Uterus (tissue), 3 donors: ENCODE measurements at regions not wholly inside any gene's neighbourhood (a gene's known extent, or its start where the extent isn't known, plus 50 kb on each side); places are given as distances from the start of the nearest gene placed in this dataset.

Experiments
- DNase-seq, 2 donors: peaks; one replicate each; pipeline ENCODE4 v3.0.0-alpha.2; 2019 to 2020
- H3K27ac ChIP-seq, 2 donors: fragments of 200-600 bp; sonication (generic); 1 replicate in 1 of 2; 2 replicates in 1 of 2; pipeline ENCODE4 v1.5.1; 2016 to 2018
- H3K27me3 ChIP-seq, 2 donors: fragments of 200-600 bp; sonication (generic); one replicate each; pipeline ENCODE4 v1.5.1; 2018 to 2019; ENCODE audit warnings: control low read depth in 1 of 2
- H3K36me3 ChIP-seq, 2 donors: fragments of 200-600 bp; sonication (generic); one replicate each; pipeline ENCODE4 v1.5.1; 2019; ENCODE audit warnings: control low read depth in 1 of 2
- H3K4me1 ChIP-seq, 2 donors: fragments of 200-600 bp; sonication (generic); one replicate each; pipeline ENCODE4 v1.5.1; 2018 to 2019; ENCODE audit warnings: control low read depth in 1 of 2
- H3K4me3 ChIP-seq, 2 donors: fragments of 200-600 bp; sonication (generic); 1 replicate in 1 of 2; 2 replicates in 1 of 2; pipeline ENCODE4 v1.5.1; 2018 to 2019; ENCODE audit warnings: mild to moderate bottlenecking in 1 of 2
- H3K9me3 ChIP-seq, 2 donors: fragments of 200-600 bp; sonication (generic); one replicate each; pipeline ENCODE4 v1.5.1; 2019; ENCODE audit warnings: control low read depth in 1 of 2
- POLR2A ChIP-seq, 2 donors: fragments of 450-650 bp; IDR thresholded peaks; one replicate each; pipeline ENCODE4 v1.6.1; 2016; ENCODE audit warnings: antibody characterized with exemption in 2 of 2, mild to moderate bottlenecking in 1 of 2, moderate library complexity in 1 of 2
- intact Hi-C: fragments of 100-400 bp; cut with DNase I; formaldehyde crosslinking; loops from one replicate; pipeline ENCODE4 v1.15.1; 2023; ENCODE audit warnings: low total_unique reads
- TF ChIP-seq, protein P1 (sequence below), 4 experiments: fragments of 200-600 bp in 2 of 4; fragments of 450-650 bp in 2 of 4; sonication (generic) in 2 of 4; IDR thresholded peaks; one replicate each; pipeline ENCODE4 v1.5.1; 2016 to 2019; ENCODE audit warnings: antibody characterized with exemption in 4 of 4, mild to moderate bottlenecking in 2 of 4, moderate library complexity in 1 of 4
- donor health status: DM: yes; HTN: yes; CAD: no.

GRCh38 chr6:44675449-44675848 lies 287.9 kb downstream of the CDC5L start:
- Histone ChIP-seq H3K9me3 (no peaks in the 10 kb centered on the region), H3K4me1 (no peaks in the 10 kb centered on the region), H3K27ac (no peak overlapping the region), H3K4me3 (no peak overlapping the region), H3K36me3 (no peaks in the 10 kb centered on the region), H3K27me3 (no peaks in the 10 kb centered on the region)
- intact Hi-C loops = no loop called here
- TF ChIP-seq, protein P1, sequence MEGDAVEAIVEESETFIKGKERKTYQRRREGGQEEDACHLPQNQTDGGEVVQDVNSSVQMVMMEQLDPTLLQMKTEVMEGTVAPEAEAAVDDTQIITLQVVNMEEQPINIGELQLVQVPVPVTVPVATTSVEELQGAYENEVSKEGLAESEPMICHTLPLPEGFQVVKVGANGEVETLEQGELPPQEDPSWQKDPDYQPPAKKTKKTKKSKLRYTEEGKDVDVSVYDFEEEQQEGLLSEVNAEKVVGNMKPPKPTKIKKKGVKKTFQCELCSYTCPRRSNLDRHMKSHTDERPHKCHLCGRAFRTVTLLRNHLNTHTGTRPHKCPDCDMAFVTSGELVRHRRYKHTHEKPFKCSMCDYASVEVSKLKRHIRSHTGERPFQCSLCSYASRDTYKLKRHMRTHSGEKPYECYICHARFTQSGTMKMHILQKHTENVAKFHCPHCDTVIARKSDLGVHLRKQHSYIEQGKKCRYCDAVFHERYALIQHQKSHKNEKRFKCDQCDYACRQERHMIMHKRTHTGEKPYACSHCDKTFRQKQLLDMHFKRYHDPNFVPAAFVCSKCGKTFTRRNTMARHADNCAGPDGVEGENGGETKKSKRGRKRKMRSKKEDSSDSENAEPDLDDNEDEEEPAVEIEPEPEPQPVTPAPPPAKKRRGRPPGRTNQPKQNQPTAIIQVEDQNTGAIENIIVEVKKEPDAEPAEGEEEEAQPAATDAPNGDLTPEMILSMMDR (IDR thresholded peaks at IDR 0.05) = no peak
- no peak for TF ChIP-seq POLR2A (IDR thresholded peaks at IDR 0.05)
- no peak for DNase-seq

- Histone ChIP-seq H3K4me3 (no peak overlapping the region), H3K27me3 (no peaks in the 10 kb centered on the region), H3K4me1 (no peaks in the 10 kb centered on the region), H3K9me3 (no peaks in the 10 kb centered on the region), H3K27ac (no peak overlapping the region), H3K36me3 (no peaks in the 10 kb centered on the region)
- TF ChIP-seq, protein P1 (IDR thresholded peaks at IDR 0.05) = no peak
- no peak for TF ChIP-seq POLR2A (IDR thresholded peaks at IDR 0.05)
- intact Hi-C loops = no loop called here
- DNase-seq = no peak
Measured at GRCh38 chr6:44676246-44676790, 288.8 kb downstream of the CDC5L start.

- no peaks in the 10 kb centered on the region for H3K27me3 ChIP-seq
- no peak overlapping the region for H3K27ac ChIP-seq
- no peaks in the 10 kb centered on the region for H3K36me3 ChIP-seq
- TF ChIP-seq, protein P1 (IDR thresholded peaks at IDR 0.05) = no peak
- no peak for TF ChIP-seq POLR2A (IDR thresholded peaks at IDR 0.05)
- intact Hi-C loops = no loop called here
- H3K9me3 ChIP-seq = no peaks in the 10 kb centered on the region
- H3K4me3 ChIP-seq = no peak overlapping the region
- no peaks in the 10 kb centered on the region for H3K4me1 ChIP-seq
- no peak for DNase-seq
Measured at GRCh38 chr6:44676826-44677433, 289.4 kb downstream of the CDC5L start.

GRCh38 chr6:44678252-44678935 lies 290.9 kb downstream of the CDC5L start:
- TF ChIP-seq, protein P1 (IDR thresholded peaks at IDR 0.05) = no peak
- no peak for TF ChIP-seq POLR2A (IDR thresholded peaks at IDR 0.05)
- no peaks in the 10 kb centered on the region for H3K4me1 ChIP-seq
- no peaks in the 10 kb centered on the region for H3K27me3 ChIP-seq
- no peak for DNase-seq
- no peak overlapping the region for H3K27ac ChIP-seq
- H3K9me3 ChIP-seq = no peaks in the 10 kb centered on the region
- intact Hi-C loops = no loop called here
- H3K4me3 ChIP-seq = no peak overlapping the region
- H3K36me3 ChIP-seq = no peaks in the 10 kb centered on the region

DNA sequence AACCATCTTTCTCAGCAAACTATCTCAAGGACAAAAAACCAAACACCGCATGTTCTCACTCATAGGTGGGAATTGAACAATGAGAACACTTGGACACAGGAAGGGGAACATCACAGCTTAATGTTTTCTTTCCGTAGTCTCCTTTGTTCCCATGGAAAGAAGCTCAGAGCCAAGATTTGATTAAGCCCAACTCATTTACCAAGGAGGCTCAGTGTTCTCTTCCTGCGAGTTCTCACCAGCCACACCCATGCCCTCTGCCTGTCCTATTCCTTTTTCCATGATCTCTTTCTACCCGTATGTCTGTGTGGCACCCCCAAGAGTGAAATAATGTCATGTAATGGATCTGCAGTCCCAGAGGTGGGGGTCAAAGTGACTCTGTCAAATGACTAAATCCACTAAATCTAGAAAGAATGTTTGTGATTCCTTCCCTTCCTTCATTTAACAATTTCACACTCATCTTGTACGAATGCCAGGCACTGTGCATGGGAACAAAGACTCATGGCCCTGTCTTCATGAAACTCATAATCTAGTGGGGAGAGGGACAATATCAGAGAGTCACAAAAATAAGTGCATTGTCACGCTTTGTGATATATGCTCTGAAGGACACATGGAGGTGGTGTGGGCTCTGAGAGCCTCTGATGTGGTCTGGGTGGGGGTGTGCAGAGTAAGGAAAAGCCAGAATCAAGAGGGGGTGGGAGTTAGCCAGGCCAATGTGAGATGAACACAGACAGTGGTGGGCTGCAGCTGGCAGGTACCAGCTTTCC lies 292.1 kb downstream of the CDC5L start:
- TF ChIP-seq POLR2A (IDR thresholded peaks at IDR 0.05) = no peak
- TF ChIP-seq, protein P1 (IDR thresholded peaks at IDR 0.05) = no peak
- no peaks in the 10 kb centered on the region for H3K36me3 ChIP-seq
- intact Hi-C loops = no loop called here

More for the DNA sequence above, 292.1 kb downstream of the CDC5L start:
- Histone ChIP-seq H3K4me3 (no peak overlapping the region), H3K27me3 (no peaks in the 10 kb centered on the region), H3K27ac (no peak overlapping the region), H3K9me3 (no peaks in the 10 kb centered on the region), H3K4me1 (no peaks in the 10 kb centered on the region)
- DNase-seq = no peak
